ENCODE measurements at regions not wholly inside any gene's neighbourhood (a gene's known extent, or its start where the extent isn't known, plus 50 kb on each side); places are given as distances from the start of the nearest gene placed in this dataset.

DNA sequence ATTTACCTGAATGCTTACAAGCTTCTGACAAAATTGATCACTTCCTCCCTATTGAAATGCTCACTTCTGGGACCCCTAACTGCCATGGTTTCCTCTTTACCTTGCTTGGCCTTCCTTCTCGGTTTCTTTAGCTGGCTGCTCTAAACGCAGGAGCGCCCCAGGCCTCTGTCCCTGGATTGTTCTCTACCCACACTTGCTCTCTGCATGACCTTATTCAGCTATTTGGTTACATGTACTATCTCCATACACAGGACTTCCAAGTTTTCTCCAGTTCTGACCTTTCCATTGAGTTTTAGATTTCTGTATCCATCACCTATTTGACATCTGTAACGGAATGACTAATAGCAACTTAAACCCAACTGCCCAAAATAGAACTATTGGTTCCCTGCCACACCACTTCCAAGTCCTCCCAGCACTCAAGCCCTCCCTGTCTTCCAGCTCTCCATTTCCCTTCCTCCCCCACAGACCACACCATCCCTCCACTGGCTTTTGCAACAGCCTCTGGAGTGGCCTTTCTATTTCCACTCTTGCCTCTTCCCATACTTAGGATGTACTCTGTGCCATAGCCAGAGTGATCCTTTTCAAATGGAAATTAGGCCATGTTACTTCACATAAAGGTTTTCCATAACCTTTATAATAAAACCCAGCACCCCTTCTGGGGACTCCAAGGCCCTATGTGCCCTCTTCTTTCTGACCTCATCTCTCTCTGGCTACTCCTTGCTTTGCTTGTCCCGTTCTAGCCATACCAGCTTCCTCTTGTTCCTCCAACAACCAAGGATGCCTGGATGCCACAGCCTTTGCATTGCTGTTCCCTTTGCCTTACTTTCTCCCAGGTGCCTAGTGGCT is 202.2 kb downstream of the AEBP2 start:
- no peaks in the 10 kb centered on the region for H3K36me3 ChIP-seq
- H3K4me3 ChIP-seq, result no peak overlapping the region
- H3K27ac ChIP-seq, result peak overlapping the region; percentile 82
- peaks cover 29% of the 10 kb centered on the region for H3K4me1 ChIP-seq (ENCODE audit: low read depth)
- peak in 1 of 2 donors; percentile 80 for DNase-seq (ENCODE audit: low read depth in 1 of 2, low spot score in 1 of 2)
- TF ChIP-seq, protein P1, sequence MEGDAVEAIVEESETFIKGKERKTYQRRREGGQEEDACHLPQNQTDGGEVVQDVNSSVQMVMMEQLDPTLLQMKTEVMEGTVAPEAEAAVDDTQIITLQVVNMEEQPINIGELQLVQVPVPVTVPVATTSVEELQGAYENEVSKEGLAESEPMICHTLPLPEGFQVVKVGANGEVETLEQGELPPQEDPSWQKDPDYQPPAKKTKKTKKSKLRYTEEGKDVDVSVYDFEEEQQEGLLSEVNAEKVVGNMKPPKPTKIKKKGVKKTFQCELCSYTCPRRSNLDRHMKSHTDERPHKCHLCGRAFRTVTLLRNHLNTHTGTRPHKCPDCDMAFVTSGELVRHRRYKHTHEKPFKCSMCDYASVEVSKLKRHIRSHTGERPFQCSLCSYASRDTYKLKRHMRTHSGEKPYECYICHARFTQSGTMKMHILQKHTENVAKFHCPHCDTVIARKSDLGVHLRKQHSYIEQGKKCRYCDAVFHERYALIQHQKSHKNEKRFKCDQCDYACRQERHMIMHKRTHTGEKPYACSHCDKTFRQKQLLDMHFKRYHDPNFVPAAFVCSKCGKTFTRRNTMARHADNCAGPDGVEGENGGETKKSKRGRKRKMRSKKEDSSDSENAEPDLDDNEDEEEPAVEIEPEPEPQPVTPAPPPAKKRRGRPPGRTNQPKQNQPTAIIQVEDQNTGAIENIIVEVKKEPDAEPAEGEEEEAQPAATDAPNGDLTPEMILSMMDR (IDR thresholded peaks at IDR 0.05; ENCODE audit: low read depth, low read length), result no peak
- no peaks in the 10 kb centered on the region for H3K27me3 ChIP-seq
- no peaks in the 10 kb centered on the region for H3K9me3 ChIP-seq (ENCODE audit: low read depth)

DNA sequence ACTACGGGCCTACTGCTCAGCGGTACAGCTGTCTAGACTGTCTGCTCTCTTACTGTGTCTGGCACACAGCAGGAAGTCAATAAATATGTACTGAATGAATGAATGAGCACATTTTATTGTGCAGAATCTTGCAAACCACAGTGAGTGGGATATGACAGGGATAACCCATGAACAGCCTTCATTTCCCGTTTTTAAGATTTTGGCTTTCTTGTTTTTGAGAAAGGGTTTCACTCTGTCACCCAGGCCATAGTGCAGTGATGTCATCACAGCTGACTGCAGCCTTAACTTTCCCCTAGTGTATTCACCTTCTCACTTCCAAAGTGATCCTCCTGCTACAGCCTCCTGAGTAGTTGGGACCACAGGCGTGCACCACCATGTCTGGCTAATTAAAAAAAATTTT is 203.1 kb downstream of the AEBP2 start:
- no peak for DNase-seq (ENCODE audit: low read depth in 1 of 2, low spot score in 1 of 2)

DNA sequence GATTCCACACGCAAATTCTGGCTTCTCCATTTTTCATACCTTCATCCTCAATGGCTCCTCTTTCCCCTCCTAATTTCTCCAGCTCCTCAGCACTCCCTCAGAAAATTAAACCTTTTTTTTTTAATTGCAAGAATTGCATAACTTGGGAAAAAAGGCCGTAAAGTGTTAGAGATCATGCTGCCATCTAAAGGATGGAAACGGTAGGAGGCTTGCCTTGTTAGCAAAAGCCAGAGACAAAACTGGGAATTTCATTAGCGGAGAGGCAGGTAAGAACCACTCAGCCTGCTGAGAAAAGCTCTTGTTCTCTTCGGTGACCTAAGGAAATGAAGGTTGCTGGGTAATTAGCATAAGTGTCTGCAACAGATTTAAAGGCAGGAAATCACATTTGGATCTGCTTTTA is 204.3 kb downstream of the AEBP2 start:
- H3K27me3 ChIP-seq, result no peaks in the 10 kb centered on the region
- H3K36me3 ChIP-seq, result no peaks in the 10 kb centered on the region
- peaks cover 29% of the 10 kb centered on the region for H3K4me1 ChIP-seq (ENCODE audit: low read depth)
- H3K27ac ChIP-seq, result no peak overlapping the region
- peak; percentile 51 to 77 for DNase-seq (ENCODE audit: low read depth in 1 of 2, low spot score in 1 of 2)
- no peak overlapping the region for H3K4me3 ChIP-seq
- no peaks in the 10 kb centered on the region for H3K9me3 ChIP-seq (ENCODE audit: low read depth)
- TF ChIP-seq, protein P1 (IDR thresholded peaks at IDR 0.05; ENCODE audit: low read depth, low read length), result peak; percentile 80

More for the DNA sequence above, 203.1 kb downstream of the AEBP2 start:
- Histone ChIP-seq H3K9me3 (ENCODE audit: low read depth) (no peaks in the 10 kb centered on the region), H3K36me3 (no peaks in the 10 kb centered on the region), H3K27me3 (no peaks in the 10 kb centered on the region), H3K27ac (peak overlapping the region; percentile 82), H3K4me1 (ENCODE audit: low read depth) (peaks cover 29% of the 10 kb centered on the region), H3K4me3 (no peak overlapping the region)
- TF ChIP-seq, protein P1 (IDR thresholded peaks at IDR 0.05; ENCODE audit: low read depth, low read length), result no peak

DNA sequence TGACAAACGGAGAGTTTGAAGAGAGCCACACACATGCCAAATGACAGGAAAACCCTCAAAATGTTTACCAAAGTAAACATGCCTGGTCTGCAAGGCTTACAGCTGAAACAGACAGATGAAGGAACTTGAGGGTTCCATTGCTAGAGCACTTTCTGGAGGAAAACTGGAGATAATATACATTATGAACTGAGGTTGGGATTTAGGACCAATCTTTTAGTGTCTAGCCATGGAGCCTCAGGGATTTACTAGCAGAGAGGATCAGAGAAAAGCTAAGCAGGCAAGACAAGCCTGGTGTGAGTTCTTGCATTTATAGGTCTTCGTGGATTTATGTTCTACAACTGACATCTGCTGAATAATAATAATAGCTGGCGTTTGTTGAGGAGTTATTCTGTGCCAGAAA is 205.3 kb downstream of the AEBP2 start:
- TF ChIP-seq, protein P1 (IDR thresholded peaks at IDR 0.05; ENCODE audit: low read depth, low read length), result no peak
- Histone ChIP-seq H3K4me1 (ENCODE audit: low read depth) (peaks cover 27% of the 10 kb centered on the region), H3K36me3 (no peaks in the 10 kb centered on the region), H3K27ac (no peak overlapping the region), H3K9me3 (ENCODE audit: low read depth) (no peaks in the 10 kb centered on the region), H3K27me3 (no peaks in the 10 kb centered on the region), H3K4me3 (no peak overlapping the region)
- DNase-seq (ENCODE audit: low read depth in 1 of 2, low spot score in 1 of 2), result no peak

DNA sequence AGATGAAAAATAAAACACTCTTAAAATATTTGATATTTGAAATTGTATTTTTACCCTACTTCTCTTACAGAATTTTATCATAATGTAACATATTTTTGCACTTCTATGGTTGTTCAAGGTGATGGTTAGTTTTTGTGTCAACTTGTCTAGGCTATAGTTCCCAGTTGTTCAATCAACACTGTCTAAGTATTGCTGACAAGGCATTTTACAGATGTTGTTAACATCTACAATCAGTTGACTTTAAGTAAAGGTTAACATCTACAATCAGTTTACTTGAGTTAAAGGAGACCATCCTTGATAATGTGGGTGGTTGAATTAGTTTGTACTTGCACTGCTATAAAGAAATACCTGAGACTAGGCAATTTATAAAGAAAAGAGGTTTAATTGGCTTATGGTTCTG is 206.5 kb downstream of the AEBP2 start:
- Histone ChIP-seq H3K9me3 (ENCODE audit: low read depth) (no peaks in the 10 kb centered on the region), H3K36me3 (no peaks in the 10 kb centered on the region), H3K27ac (no peak overlapping the region), H3K27me3 (no peaks in the 10 kb centered on the region), H3K4me1 (ENCODE audit: low read depth) (peaks cover 15% of the 10 kb centered on the region), H3K4me3 (no peak overlapping the region)
- DNase-seq (ENCODE audit: low read depth in 1 of 2, low spot score in 1 of 2), result no peak
- TF ChIP-seq, protein P1 (IDR thresholded peaks at IDR 0.05; ENCODE audit: low read depth, low read length), result no peak

Data from cardiac muscle cell (in vitro differentiated cells and primary cell).